ENCODE measurements at regions not wholly inside any gene's neighbourhood (a gene's known extent, or its start where the extent isn't known, plus 50 kb on each side); places are given as distances from the start of the nearest gene placed in this dataset.
"Not testable (repeated sequence)": the region's sequence is repeated elsewhere in the genome, so short reads cannot be mapped to it uniquely, and the experiment has no call there.

DNA sequence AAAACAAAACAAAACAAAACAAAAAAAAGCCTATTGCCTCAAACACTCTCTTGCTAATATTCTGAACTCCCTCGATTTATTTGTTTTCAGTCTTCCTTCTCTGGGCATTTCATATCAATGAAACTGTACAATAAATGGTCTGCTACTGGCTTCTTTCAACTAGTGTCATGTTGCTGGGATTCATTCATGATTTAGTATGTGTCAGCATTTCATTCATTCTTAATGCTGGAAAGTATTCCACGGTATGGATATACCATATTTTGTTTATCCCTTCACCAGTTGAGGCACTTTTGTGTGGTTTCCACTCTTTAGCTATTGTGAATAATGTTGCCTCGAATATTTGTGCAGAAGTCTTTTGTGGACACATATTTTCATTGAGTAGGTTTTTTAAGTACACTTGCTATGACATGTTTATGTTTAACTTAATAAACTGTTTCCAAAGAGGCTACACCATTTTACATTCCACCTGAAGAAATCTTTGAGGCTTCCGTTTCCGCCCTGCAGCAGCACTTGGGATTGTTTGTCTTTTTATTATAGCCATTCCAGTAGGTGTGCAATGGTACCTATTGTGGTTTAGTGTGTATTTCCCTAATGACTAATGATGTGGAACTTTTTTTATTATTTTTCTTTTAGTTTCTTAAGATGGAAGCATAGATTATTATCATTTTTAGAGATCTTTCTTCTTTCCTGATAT, 543.6 kb upstream of the SOX11 start:
- no peak for DNase-seq (ENCODE audit: low read depth)

DNA sequence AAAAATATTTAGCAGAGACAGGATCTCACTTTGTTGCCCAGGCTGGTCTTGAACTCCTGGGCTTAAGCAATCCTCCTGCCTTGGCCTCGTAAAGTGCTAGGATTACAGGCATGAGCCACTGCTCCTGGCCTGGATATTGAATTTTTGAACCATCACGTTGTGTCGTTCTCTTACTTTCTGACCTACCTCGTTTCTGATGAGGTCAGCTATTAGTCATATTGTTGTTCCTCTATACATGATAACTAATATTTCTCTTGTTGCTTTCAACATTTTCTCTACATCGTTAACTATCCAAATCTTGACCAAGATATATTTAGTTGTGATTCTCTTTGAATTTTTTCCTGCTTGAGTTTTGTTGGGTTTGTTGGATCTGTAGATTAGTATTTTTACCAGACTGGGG, 541.3 kb upstream of the SOX11 start:
- DNase-seq (ENCODE audit: low read depth) = no peak

DNA sequence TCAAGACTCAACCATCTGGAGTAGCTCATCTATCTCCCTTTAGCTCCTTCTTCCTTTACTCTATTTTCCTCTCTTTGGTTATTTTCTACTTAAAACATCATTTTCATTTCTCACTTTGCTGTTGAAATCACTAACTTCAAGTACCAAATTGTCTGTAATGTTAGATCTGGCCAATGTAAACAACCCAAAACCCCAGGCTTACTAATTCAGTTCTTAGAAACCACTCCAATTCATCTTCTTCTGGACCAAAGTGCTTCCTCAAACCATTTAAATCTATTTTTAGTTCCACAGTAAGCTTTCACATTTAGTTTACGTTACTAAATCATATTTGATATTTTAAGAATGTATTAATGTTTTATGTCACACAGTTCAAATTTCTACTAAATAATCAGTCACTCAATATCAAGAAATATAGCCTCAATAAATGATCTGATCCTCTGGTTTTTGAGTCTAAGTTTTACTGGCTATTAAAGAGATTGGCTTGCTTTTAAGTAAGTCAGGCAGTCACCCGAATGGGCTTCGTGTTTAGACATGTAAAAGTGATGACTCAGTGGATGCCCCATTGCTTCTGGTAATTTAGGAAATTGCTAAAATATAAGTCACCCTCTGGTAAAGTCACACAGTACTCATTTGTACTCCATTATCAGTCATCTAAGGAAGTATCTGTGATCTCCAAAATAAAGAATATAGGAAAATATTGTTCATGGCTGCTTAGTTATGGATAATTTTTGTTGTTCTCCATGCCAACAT, 527.2 kb upstream of the SOX11 start:
- DNase-seq (ENCODE audit: low read depth) = peak; percentile 65

DNA sequence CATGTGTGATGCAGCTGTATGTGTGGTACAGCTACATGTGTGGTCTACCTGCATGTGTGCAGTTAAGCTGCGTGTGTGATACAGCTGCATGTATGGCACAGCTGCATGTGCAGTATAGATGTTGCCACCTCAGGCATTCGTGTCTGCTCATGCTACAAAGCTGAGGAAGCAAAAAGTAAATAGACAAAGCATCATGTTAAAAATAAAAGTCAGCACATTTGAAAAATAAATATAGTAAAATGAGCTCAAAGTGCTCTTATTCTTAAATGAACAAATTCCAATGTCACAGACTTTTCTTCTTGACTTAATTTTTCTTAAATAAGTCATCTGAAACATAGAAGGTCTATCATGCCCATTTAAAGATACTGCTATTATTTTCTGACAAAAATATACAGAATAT, 519.3 kb upstream of the SOX11 start:
- DNase-seq (ENCODE audit: low read depth) = no peak

DNA sequence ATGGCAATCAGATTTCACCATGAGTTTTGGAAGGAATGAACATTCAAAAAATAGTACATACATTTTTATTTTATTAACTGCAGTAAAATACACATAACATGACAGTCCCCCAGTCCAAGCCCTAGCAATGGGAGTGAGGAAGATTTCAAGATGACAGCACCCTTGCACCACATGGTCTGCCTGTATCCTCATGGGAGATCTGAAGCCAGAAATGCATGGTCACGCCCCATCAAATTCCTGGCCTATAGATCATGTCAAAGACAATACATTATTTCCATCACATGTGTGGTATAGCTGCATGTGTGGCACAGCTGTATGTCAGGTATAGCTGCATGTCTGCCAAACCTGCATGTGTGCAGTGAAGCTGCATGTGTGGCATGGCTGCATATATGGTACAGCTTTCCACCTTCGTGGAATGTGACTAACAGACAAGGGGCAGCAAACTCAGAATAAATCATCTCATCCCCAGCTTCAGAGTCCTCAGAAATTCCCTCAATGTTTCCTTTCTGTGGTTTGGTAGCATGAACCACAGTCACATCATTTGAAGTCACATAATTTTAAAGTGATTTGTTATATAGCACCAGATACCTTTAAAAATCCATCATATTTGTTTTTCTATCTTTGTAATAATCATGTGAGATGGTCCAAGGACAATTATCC, 518.2 kb upstream of the SOX11 start:
- DNase-seq (ENCODE audit: low read depth) = no peak

DNA sequence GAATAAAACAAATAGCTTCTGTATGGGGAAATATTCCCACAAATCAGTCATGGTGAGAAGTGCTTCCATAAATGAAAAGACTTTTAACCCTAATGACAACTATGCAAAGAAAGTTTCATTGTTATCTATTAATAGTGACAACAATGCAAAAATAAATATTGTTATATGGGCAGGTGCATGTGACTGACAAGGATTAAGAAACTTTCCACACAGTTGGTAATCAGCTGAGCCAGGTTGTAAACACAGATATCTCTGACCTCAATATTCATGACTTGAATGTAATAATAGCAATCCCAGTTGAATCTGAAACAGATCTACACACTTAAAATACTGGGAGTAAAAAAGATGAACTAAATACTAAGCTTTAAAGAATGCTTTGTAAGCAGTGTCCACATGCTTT, 517.0 kb upstream of the SOX11 start:
- no peak for DNase-seq (ENCODE audit: low read depth)

DNA sequence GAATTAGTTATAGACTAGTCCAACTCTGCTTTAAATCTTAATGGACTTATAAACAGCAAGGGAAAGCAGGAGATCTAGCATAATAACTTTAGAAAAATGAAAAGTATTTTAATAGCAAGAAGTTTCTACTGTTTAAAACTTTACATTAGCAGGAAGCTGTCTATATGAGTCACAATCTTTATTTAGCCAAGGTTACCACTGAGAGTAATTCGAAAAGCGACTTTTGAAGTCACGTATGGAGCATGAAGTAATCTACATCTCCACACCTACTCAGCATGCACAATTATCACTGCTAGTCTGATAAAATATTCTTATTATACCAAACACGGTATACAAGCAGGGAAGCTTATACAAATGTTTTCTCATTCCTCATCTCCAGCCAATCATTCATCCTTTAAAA, 515.4 kb upstream of the SOX11 start:
- DNase-seq (ENCODE audit: low read depth) = no peak

DNA sequence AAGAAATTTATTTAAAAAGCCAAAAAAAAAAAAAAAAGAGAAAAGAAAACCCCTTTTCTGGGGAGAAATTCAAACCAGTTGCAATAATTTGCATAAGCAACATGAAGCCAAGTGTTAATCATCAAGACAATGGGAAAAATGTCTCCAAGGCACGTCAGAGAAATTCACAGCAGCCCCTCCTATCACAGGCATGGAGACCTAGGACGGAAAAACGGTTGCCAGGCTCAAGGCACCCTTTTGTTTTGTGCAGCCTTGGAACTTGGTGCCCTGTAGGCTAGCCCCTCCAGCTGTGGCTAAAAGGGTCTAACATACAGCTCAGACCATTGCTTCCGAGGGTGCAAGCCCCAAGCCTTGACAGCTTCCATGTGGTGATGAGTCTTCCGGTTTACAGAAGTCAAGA, 509.2 kb upstream of the SOX11 start:
- no peak for DNase-seq (ENCODE audit: low read depth)

DNA sequence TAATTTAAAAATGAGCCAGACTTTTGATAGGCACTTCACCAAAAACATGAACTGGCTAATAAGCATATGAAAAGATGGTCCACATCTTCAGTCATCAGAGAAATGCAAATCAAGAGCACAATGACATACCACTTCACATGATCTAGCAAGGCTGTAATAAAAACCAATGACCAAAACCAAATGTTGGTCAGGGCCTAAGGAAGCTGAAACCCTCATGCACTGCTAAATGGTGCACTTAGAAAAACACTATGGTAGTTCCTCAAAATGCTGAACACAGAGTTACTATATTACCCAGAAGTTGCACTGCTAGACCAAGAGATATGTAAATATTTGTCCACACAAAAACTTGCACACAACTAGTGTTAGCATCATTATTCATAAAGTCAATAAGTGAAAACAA, 504.9 kb upstream of the SOX11 start:
- no peak for DNase-seq (ENCODE audit: low read depth)

DNA sequence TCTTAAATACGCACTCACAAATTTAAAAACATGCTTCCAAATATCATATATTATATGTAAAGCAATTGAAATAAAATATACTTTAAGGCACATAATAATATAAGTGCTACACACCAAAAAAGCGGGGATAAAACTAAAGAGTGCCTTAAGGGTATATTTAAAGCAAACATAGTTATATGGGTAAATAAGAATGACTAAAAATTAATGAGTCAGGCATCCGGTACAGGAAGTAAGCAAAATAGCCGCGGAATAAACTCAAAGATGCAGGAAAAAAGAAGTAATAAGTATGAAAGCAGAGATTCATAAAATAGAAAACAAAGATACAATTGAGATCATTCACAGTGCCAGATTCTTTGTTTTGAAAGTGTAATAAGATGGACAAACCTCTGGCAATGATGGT, 503.5 kb upstream of the SOX11 start:
- DNase-seq (ENCODE audit: low read depth) = no peak

DNA sequence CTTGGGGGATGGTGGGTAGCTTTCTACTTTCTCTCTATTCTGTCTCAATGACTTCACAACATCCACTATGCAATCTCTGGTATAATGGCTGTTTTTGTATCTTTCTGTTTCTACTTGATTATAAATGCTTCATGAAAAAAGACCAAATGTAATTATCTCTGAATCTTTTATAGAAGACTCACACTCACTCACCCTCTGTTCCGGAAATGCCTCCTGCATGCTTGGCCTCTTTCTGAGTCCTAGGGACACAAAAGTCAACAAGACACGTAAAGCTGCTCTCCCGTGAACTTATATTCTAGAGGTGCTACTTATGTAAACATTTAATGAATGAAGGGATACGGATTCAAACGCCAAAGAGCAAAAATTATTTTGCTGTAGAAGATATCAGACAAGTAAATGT, 502.2 kb upstream of the SOX11 start:
- no peak for DNase-seq (ENCODE audit: low read depth)

DNA sequence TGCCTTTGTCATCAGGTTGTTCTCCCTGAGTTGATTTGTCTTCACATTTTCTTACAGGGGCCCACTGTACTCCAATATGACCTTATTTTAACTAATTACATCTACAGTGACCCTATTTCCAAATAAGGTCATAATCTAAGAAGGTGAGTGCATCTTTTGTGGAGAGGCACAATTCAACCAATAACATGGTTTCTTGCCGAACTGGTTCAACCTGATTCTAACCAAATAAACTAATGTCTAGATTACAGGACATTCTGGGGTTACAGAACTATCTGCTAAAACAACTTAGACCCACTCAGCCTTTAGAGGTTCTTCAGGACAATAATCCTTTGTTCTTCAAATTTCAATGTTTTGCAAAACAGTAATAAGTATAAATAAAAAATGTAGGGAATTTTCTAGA, 496.5 kb upstream of the SOX11 start:
- DNase-seq (ENCODE audit: low read depth) = no peak

DNA sequence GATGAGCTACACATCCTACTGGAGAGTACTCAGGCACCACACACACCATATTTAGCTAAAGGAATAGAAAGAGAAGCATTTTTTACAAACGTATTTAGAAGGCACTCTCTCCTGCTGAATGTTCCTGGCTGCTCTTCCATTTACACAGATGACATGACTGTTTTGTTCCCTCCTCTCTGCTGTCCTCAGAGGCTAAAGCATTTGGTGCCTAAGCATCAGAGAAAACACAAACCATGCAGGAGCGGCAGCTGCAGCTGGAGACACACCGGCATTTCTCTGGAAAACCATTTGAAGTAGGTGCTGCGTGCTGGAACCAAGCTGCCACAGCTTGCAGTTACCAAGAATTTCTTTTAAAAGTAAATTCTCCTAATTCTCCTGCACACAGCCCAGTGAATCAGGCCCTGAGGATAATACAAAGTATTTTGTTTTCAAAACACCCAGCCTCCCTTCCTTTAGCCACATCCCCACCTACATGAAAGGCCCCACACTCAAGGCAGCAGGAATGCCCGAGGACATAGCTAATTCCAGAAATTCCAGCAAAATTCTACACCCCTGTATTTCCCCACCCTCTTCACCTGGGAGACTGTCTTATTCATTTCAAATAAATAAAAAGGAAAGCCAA, 488.9 kb upstream of the SOX11 start:
- no peak for DNase-seq (ENCODE audit: low read depth)

DNA sequence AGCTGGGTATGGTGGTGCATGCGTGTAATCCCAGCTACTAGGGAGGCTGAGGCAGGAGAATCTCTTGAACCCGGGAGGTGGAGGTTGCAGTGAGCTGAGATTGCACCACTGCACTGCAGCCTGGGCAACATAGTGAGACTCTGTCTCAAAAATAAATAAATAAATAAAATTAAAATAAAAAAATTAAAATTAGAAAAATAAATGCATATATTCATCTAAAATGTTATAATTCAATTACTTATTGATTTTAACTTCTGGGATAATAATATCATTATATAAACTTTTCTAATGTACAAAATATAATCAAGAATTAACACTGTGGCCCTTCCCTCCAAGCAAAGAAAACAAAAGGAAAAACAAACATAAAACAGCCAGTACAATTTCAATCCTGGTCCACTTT, 485.4 kb upstream of the SOX11 start:
- DNase-seq (ENCODE audit: low read depth) = not testable (repeated sequence)

DNA sequence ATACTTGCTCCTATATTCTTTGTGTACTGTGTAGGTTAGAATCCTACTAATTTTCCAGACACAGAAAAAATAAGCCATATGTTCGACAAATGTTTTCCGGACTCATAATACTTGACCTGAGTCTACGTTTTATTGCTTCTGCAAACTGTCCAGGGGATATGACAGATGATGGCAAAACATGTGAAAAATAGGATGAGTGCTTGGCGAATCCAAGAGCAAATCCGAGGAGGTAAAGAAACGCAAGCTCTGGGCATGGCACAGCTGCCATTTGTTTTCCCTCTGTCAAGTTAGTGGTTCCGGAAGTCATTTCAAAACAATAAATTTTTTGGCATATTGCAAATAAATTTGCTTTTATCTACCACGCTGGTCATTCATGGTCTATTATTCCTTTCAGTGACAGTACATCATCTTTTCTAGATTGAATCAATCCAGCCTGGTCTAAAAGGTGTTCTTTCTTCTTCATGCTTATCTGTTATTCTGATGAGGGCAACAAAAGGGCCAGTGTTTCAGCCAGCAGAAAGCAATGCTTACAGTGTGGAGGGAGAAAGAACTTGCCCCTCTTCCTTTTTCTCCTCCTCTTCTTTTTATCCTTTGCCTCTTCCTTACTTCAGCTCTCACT, 476.1 kb upstream of the SOX11 start:
- no peak for DNase-seq (ENCODE audit: low read depth)

DNA sequence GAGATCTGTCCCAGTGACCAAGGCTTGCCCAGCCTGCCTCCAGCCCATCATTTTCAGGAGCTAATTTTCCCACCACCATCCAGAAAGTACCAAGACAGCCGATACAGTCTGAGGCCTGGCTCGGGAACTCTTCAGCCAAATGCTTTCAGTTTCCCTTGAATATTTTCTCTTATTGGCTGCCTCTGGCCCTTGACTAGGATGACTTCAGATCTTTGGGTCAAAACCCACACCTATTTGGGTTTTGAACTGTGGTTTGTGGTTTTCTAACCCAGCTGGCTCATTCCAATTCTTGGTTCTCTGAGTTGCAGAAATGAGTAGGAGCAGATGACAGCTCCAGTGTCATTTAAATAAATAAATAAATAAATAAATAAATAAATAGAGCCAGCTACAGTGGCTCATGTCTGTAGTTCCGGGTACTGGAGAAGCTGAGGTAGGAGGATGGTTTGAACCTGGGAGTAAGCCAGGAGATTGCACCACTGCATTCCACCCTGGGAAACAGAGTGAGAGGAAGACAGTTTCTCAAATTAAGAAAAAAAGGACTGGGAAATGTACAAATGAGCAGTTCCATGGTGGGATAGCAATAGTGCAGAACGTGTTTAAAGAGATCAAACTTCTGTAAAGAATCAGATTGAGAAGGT, 465.0 kb upstream of the SOX11 start:
- DNase-seq (ENCODE audit: low read depth) = peak; percentile 3

DNA sequence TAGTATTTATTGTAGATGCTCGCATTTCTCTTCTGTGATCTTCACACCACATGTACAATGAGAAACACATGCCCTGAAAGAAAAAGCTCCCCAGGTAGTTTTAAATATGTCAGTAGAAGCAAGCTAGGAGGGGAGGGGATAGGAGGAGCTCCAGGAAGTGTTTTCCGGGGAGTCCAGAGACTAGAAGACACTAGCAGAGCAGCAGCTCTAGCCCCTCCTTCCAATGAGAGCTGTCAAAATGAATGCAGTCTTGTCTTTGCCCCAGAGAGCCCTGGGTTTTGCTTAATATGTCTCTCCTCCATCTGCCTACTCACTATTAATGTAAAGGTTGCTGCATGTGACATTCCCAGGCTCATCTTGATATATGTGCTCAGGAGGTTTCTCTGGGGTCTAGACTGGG, 462.6 kb upstream of the SOX11 start:
- DNase-seq (ENCODE audit: low read depth) = no peak

DNA sequence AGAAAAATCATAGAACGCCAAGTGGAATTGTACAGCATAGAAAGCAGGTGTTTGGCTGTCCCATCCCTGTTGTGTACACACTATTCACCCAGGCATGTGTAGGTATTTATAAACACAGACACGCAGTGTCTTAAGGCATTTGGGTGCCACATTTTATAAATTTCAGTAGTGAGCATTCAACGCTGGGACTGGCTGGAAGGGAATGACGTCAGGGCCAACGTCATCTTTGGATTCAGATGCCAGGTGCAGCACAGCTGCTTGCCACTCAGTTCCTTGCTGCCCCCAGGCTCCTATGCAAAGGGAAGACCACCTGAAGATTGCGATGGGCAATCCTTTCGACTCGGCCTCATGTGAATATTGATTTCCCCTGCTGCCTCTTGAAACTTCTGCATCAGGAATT, 461.7 kb upstream of the SOX11 start:
- no peak for DNase-seq (ENCODE audit: low read depth)

DNA sequence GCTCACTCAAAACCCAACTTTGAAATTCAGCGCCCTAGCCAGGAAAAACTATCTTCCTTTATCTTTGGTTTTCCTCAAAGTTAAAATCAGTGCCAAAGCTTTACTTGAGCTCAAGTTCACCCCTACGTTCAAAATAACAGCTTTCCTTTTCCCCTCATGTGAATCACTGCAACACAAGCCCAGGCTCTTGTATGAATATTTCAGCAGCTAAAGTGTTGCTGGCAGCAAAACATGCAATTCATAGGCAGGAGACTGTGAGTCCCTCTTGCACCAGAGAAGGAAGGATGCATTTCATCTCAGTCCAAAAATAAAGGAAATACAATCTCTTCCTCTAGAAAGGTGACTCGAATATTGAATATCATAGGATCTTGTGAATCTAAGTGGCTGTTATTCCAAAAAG, 461.3 kb upstream of the SOX11 start:
- DNase-seq (ENCODE audit: low read depth) = no peak

DNA sequence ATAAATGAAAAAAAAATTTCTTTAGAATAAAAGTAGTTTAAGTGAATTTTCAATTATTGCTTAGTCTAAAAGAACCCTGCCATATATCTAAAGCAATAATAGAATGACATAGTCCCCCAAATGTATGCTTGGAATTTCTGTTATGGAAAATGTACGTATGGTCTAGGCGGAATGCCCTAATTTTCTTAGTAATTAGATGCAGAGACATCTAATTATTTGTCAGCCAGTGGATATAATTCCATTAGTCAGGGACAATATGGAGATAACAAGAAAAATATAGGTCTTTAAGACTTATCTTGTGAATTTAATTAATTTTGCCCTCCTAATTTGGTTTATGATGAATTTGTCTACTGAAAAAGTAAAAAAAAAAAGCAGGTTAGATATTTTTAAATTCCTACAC, 460.9 kb upstream of the SOX11 start:
- DNase-seq (ENCODE audit: low read depth) = no peak

DNA sequence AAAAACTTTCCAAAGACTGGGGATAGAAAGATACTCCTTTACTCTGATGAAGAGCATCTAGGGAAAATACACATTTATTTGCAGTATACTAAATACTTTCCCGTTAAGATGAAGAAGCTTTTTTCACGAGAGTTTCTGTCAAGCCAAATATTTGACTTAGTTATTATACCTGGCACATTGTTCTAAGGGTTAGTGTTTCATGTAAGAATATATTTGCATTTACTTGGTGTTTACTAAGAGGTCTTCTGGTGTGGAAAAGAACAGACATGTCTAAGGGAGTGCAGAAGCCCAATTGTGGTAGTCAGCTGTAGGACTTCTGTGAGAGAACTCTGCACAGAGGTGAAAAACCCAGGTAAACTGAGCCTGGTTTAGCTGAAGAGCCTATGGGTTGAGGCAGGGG, 457.6 kb upstream of the SOX11 start:
- no peak for DNase-seq (ENCODE audit: low read depth)

DNA sequence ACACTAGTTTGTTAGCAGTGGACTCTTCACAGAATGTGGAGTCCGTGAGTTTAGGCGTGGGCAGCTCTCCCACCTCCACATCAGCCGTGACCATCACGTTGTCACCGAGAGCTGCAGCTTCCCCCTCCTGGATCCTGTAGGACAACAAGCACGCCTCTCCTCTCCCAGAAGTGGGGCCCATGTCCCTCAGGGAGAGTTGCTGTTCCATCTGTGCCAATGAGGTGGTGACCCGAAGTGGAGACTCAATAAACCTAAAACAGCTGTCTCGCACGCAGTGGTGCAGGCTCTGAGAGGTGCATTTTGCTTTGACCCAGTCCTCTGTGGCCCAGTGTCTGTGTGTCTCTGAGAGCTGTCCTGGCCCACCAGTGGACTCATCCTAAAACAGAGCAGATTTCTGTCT, 456.5 kb upstream of the SOX11 start:
- no peak for DNase-seq (ENCODE audit: low read depth)
